OCI-LY1 (cell line): ENCODE measurements at regions not wholly inside any gene's neighbourhood (a gene's known extent, or its start where the extent isn't known, plus 50 kb on each side); places are given as distances from the start of the nearest gene placed in this dataset.

Experiments used
- H2AFZ ChIP-seq: fragments of 200-600 bp; sonication (generic), shearing (Covaris generic); 2 replicates; pipeline ENCODE4 v1.6.0; 2014; ENCODE audit warnings: antibody characterized with exemption, mild to moderate bottlenecking, low read length
- H3F3A ChIP-seq: fragments of 200-600 bp; sonication (generic), shearing (Covaris generic); 2 replicates; pipeline ENCODE4 v1.6.0; 2014; ENCODE audit warnings: mild to moderate bottlenecking, antibody characterized with exemption, low read length, moderate library complexity; ENCODE audit not compliant: insufficient read depth
- H3K27ac ChIP-seq: fragments of 200-600 bp; sonication (generic); 2 replicates; pipeline ENCODE4 v1.5.1; 2014; ENCODE audit warnings: low read length, mixed run types, mild to moderate bottlenecking, low read depth; ENCODE audit not compliant: poor library complexity, severe bottlenecking
- H3K27me3 ChIP-seq: fragments of 200-600 bp; sonication (generic); 2 replicates; pipeline ENCODE4 v1.6.0; 2014; ENCODE audit warnings: antibody characterized with exemption, mild to moderate bottlenecking, low read length, moderate library complexity; ENCODE audit not compliant: insufficient read depth
- H3K36me3 ChIP-seq: fragments of 200-600 bp; sonication (generic); 2 replicates; pipeline ENCODE4 v1.6.1; 2014; ENCODE audit warnings: mild to moderate bottlenecking, antibody characterized with exemption, low read length, moderate library complexity, mixed read lengths; ENCODE audit not compliant: insufficient read depth
- H3K4me1 ChIP-seq: fragments of 200-600 bp; sonication (generic); 2 replicates; pipeline ENCODE4 v1.5.1; 2014; ENCODE audit warnings: mild to moderate bottlenecking, low read length, moderate library complexity; ENCODE audit not compliant: insufficient read depth, severe bottlenecking
- H3K4me2 ChIP-seq: fragments of 200-600 bp; sonication (generic), shearing (Covaris generic); 2 replicates; pipeline ENCODE4 v1.6.1; 2014; ENCODE audit warnings: low read length
- H3K4me3 ChIP-seq: fragments of 200-600 bp; sonication (generic); 2 replicates; pipeline ENCODE4 v1.5.1; 2014; ENCODE audit warnings: low read length, low read depth, mild to moderate bottlenecking, mixed read lengths; ENCODE audit not compliant: poor library complexity, severe bottlenecking
- H3K79me2 ChIP-seq: fragments of 200-600 bp; shearing (Covaris generic); 2 replicates; pipeline ENCODE4 v1.6.1; 2016; ENCODE audit warnings: mixed run types, low read length, mixed read lengths; ENCODE audit not compliant: insufficient read depth
- H3K9ac ChIP-seq: fragments of 200-600 bp; sonication (generic), shearing (Covaris generic); 2 replicates; pipeline ENCODE4 v1.6.1; 2014; ENCODE audit warnings: mild to moderate bottlenecking, low read length, mixed read lengths
- H3K9me2 ChIP-seq: fragments of 200-600 bp; sonication (generic), shearing (Covaris generic); 2 replicates; pipeline ENCODE4 v1.6.1; 2014; ENCODE audit warnings: low read depth, mild to moderate bottlenecking, low read length, mixed read lengths
- H3K9me3 ChIP-seq: fragments of 200-600 bp; shearing (Covaris generic); 2 replicates; pipeline ENCODE4 v1.6.1; 2014; ENCODE audit warnings: low read length, mixed read lengths
- H4K20me1 ChIP-seq: fragments of 200-600 bp; sonication (generic), shearing (Covaris generic); 2 replicates; pipeline ENCODE4 v1.6.0; 2016; ENCODE audit warnings: mild to moderate bottlenecking, low read length; ENCODE audit not compliant: insufficient read depth
- CTCF ChIP-seq: fragments of 200-600 bp; sonication (generic), shearing (Covaris generic); IDR thresholded peaks from 2 replicates; pipeline ENCODE4 v1.5.1; 2017; ENCODE audit warnings: mild to moderate bottlenecking, antibody characterized with exemption, low read length, moderate library complexity, mixed read lengths
- EZH2 ChIP-seq: fragments of 200-600 bp; sonication (generic), shearing (Covaris generic); IDR thresholded peaks from 2 replicates; pipeline ENCODE4 v1.8.0; 2017; ENCODE audit warnings: borderline replicate concordance, mixed run types, mild to moderate bottlenecking, antibody characterized with exemption, low read length, moderate library complexity, mixed read lengths

- Histone ChIP-seq H3K4me2 (no peak overlapping the region), H3K4me1 (no peaks in the 10 kb centered on the region), H3K79me2 (no peaks in the 10 kb centered on the region), H3K27me3 (no peaks in the 10 kb centered on the region), H3F3A (no peaks in the 10 kb centered on the region), H3K36me3 (no peaks in the 10 kb centered on the region), H3K4me3 (no peak overlapping the region), H3K9me2 (no peaks in the 10 kb centered on the region), H3K9me3 (no peaks in the 10 kb centered on the region), H4K20me1 (no peaks in the 10 kb centered on the region), H2AFZ (no peak overlapping the region), H3K27ac (no peak overlapping the region), H3K9ac (no peak overlapping the region)
- TF ChIP-seq CTCF (no peak), EZH2 (no peak)
Measured at GRCh38 chr15:101562428-101563059, 73.0 kb upstream of the PCSK6 start.

GRCh38 chr15:101561584-101561906 is 72.0 kb upstream of the PCSK6 start:
- Histone ChIP-seq H3K27ac (no peak overlapping the region), H2AFZ (no peak overlapping the region), H3K9ac (no peak overlapping the region), H3F3A (no peaks in the 10 kb centered on the region), H3K36me3 (no peaks in the 10 kb centered on the region), H3K27me3 (no peaks in the 10 kb centered on the region), H3K4me1 (no peaks in the 10 kb centered on the region), H3K4me2 (no peak overlapping the region), H3K9me3 (no peaks in the 10 kb centered on the region), H3K79me2 (no peaks in the 10 kb centered on the region), H4K20me1 (no peaks in the 10 kb centered on the region), H3K4me3 (no peak overlapping the region), H3K9me2 (no peaks in the 10 kb centered on the region)
- no peak for TF ChIP-seq EZH2
- TF ChIP-seq CTCF, result no peak

- Histone ChIP-seq H3K9me3 (no peaks in the 10 kb centered on the region), H3K9me2 (no peaks in the 10 kb centered on the region), H2AFZ (no peak overlapping the region), H3K27me3 (no peaks in the 10 kb centered on the region), H3K79me2 (no peaks in the 10 kb centered on the region), H3K4me2 (no peak overlapping the region), H4K20me1 (no peaks in the 10 kb centered on the region), H3F3A (no peaks in the 10 kb centered on the region), H3K4me3 (no peak overlapping the region), H3K4me1 (no peaks in the 10 kb centered on the region), H3K36me3 (no peaks in the 10 kb centered on the region), H3K27ac (no peak overlapping the region), H3K9ac (no peak overlapping the region)
- no peak for TF ChIP-seq CTCF
- TF ChIP-seq EZH2, result no peak
Measured at GRCh38 chr15:101560722-101561583, 71.4 kb upstream of the PCSK6 start.
